GM13977 (cell line): ENCODE measurements at regions not wholly inside any gene's neighbourhood (a gene's known extent, or its start where the extent isn't known, plus 50 kb on each side); places are given as distances from the start of the nearest gene placed in this dataset.
"Not testable (repeated sequence)": the region's sequence is repeated elsewhere in the genome, so short reads cannot be mapped to it uniquely, and the experiment has no call there.

Source experiments
- DNase-seq: peaks from one replicate; pipeline ENCODE4 v3.0.0; 2012; ENCODE audit warnings: low spot score
- in situ Hi-C: fragments of 300-500 bp; cut with MboI; formaldehyde crosslinking; loops from one replicate; pipeline ENCODE4 v1.12.0; 2022; ENCODE audit warnings: low sequenced_read_pairs, low pct_unique_long_range_greater_than_20kb, mixed read lengths, inconsistent platforms; ENCODE audit not compliant: unreplicated experiment
- TF ChIP-seq, protein P1 (sequence below): IDR thresholded peaks from 2 replicates; pipeline ENCODE4 v1.5.1; 2012; ENCODE audit warnings: mild to moderate bottlenecking, control low read depth; ENCODE audit not compliant: insufficient read depth; ENCODE audit errors: extremely low read depth, missing control alignments

DNA sequence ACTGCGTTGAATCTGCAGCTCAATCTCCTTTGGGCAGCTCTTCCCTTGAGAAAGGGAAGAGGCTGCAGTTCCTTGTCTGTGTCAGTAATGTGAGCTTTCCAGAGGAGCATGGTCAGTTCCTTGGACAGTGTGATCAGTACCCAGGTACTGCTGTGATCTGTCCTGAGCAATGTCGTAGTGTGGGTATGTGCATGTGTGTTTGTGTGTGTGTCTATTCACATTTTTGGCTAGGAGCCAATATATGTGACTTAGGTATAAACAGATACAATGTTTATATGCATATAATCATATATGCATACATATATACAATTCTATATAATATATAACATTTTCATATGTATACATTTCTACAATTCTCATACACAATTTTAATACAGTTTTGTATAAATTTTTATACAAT is 85.4 kb upstream of the OLIG3 start:
- TF ChIP-seq, protein P1, sequence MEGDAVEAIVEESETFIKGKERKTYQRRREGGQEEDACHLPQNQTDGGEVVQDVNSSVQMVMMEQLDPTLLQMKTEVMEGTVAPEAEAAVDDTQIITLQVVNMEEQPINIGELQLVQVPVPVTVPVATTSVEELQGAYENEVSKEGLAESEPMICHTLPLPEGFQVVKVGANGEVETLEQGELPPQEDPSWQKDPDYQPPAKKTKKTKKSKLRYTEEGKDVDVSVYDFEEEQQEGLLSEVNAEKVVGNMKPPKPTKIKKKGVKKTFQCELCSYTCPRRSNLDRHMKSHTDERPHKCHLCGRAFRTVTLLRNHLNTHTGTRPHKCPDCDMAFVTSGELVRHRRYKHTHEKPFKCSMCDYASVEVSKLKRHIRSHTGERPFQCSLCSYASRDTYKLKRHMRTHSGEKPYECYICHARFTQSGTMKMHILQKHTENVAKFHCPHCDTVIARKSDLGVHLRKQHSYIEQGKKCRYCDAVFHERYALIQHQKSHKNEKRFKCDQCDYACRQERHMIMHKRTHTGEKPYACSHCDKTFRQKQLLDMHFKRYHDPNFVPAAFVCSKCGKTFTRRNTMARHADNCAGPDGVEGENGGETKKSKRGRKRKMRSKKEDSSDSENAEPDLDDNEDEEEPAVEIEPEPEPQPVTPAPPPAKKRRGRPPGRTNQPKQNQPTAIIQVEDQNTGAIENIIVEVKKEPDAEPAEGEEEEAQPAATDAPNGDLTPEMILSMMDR, result no peak
- in situ Hi-C loops, result no loop called here
- DNase-seq, result no peak

DNA sequence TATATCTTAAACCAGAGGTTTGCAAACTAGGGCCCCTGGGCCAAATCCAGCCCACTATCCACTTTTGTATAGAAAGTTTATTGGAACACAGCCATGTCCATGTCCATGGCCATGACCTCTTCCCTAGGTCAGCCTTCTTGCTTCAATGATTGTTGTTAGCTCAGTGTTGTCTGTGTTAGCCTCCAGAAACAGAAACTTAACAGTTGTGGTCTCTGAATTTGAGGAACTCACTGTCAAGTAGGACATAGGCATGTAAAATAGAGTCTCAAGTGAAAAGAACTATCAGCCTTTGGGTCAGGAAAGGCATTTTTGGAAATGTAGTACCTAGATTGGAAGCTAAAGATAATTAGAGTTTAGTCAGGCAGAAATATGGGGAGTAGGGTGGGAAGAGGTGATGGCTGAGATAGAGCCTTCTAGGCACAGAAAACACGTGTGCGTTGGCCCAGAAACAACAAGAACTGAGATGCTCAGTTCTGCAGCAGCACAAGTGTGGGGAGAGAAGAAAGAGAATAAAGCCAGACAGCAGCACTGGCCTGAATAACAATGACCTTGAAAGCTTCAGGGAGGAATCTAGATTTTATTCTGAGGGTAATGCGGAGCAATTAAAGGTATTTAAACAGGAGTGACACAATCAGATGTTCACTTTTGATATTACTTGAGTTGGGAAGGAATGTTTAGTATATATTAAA is 87.0 kb upstream of the OLIG3 start:
- in situ Hi-C loops, result no loop called here
- TF ChIP-seq, protein P1, result no peak
- DNase-seq, result no peak

DNA sequence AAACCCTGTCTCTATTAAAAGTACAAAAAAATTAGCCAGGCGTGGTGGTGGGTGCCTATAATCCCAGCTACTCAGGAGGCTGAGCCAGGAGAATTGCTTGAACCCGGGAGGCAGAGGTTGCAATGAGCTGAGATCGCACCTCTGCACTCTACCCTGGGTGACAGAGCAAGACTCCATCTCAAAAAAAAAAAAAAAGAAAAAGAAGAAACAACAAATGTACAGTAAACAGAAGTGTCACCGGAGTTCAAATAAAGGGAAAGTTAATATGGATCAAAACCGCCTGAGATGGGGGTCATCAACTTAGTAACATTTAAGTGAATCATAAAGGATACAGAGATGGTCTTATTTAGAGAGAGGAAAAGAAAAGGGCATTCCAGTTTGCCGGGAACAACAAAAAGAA is 89.3 kb upstream of the OLIG3 start:
- in situ Hi-C loops, DNase-seq: not testable (repeated sequence)

DNA sequence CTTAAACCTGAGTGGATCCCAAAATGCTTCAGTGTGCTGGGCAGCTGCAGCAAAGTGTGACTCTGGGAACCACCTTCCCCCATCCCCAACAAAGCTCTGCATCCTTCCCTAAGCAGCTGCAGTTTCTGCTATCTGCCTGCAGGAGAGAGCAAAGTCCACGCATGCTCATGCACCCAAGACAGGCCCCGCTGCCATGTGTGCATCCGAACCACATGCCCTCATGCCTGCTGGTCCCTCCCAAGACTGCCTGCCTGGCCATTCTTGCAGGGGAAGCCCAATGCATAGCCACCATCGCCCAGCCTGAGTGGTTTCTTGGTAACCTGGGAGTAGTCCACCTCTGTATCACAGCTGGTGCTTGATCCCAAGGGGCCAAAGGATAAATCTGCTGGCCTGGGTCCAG is 94.3 kb upstream of the OLIG3 start:
- in situ Hi-C loops, result no loop called here
- TF ChIP-seq, protein P1, result no peak
- DNase-seq, result no peak

DNA sequence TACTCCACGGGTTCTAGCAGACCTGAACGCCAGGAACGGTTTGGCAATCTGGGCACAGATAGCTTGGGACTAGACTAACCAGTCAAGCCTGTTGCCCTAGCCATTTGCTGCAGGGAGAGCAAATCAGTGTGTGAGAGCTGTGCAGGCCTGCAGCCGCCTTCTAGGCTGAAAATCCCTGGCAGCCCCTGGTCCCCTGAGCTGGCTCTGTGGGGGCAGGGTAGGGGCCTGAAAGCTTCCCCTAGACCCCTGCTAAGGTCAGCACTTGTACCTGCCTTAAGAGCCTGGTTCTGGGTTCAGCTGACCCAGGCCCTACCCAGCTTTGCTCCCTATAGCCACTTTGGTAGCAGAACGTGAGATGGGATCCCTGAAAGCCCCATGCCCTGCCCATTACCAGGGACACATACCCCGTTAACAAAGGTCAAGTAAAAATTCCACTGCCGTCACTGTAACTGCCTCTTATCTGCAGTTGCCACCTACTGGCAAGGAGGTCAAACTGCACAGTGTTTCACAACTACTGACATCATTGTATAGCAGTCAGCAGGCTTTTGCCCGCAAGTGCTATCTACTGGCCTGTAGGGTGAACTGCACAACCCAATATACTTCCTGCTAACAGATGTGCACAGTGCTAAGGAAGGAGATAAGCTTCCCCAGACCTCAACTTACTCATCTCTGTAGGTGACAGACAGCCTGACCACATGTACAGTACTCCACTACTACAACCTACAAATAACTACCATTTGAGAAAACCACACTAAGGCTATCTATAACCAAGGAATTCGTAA is 95.1 kb upstream of the OLIG3 start:
- in situ Hi-C loops, result no loop called here
- peak; percentile 62 for DNase-seq
- TF ChIP-seq, protein P1, result peak; percentile 62

DNA sequence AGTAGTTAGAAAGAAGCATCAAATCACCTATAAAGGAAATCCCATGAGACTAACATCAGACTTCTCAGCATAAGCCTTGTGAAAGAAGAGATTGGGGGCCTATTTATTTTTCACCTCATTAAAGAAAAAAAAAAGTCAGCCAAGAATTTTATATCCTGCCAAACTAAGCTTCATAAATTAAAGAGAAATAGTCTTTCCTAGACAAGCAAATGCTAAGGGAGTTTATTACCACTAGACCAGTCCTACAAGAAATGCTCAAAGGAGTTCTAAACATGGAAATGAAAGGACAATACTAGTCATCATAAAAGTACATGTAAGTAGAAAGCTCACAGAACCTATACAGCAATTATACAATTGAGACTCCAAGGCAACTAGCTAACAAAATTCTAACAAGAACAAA is 96.5 kb upstream of the OLIG3 start:
- TF ChIP-seq, protein P1, result no peak
- in situ Hi-C loops, result no loop called here
- no peak for DNase-seq

DNA sequence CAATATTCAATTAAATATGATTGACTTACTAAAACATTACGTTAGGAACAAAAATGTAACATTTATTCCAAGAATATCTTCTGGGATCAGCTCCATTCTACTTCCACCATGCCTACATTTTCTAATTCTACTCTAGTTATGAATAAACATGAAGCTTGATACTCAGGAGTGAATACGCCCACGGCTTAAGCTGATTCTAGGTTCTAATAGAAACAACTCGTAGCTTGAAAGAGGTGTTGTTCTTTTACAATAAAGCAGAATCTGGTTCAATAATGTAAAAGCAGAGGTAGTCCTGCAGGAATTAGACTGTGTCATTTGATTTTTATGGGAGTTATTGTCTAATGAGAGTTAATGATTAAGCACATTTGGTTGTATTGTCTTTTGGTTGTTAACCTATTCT is 107.3 kb upstream of the OLIG3 start:
- TF ChIP-seq, protein P1, result no peak
- DNase-seq, result no peak
- in situ Hi-C loops, result no loop called here
